ENCODE measurements at regions not wholly inside any gene's neighbourhood (a gene's known extent, or its start where the extent isn't known, plus 50 kb on each side); places are given as distances from the start of the nearest gene placed in this dataset.

GRCh38 chr13:79097201-79097600 is 308.9 kb downstream of the RBM26 start:
- TF ChIP-seq CTCF (IDR thresholded peaks at IDR 0.05): no peak
- no peak for TF ChIP-seq POLR2A (IDR thresholded peaks at IDR 0.05)
- no peak for TF ChIP-seq POLR2AphosphoS5 (IDR thresholded peaks at IDR 0.05)

Measured in prostate gland (tissue), 2 donors.